ENCODE measurements at regions not wholly inside any gene's neighbourhood (a gene's known extent, or its start where the extent isn't known, plus 50 kb on each side); places are given as distances from the start of the nearest gene placed in this dataset.

GRCh38 chr13:103243495-103243894 is 177.3 kb upstream of the SLC10A2 start:
- no TSS peak for BruUV-seq (replicated peaks)
- intact Hi-C loops (cut with micrococcal nuclease; ENCODE audit: unreplicated experiment) = no loop called here
- H3K9me3 ChIP-seq (ENCODE audit: low read length) = no peaks in the 10 kb centered on the region

GRCh38 chr13:103238441-103238840 is 172.2 kb upstream of the SLC10A2 start:
- no peak overlapping the region for H3K4me2 ChIP-seq (ENCODE audit: low read length)
- H4K20me1 ChIP-seq (ENCODE audit: insufficient read depth, low read length) = no peaks in the 10 kb centered on the region
- ChIA-PET CTCF (ENCODE audit: unreplicated experiment) (no interaction called here), POLR2A (interaction anchor here (0.8 to 1.2 kb wide), 2 partner anchors 9 kb away, joined by 3 read pairs; no protein-coding TSS in a partner anchor)
- intact Hi-C loops (cut with micrococcal nuclease; ENCODE audit: unreplicated experiment) = no loop called here
- H3K4me1 ChIP-seq (ENCODE audit: insufficient read depth, low read length, poor library complexity, severe bottlenecking) = no peaks in the 10 kb centered on the region
- H3K36me3 ChIP-seq (ENCODE audit: insufficient read depth, low read length) = no peaks in the 10 kb centered on the region
- no peaks in the 10 kb centered on the region for H3K9me2 ChIP-seq (ENCODE audit: insufficient read depth, low read length)
- H3K9me3 ChIP-seq (ENCODE audit: low read length) = no peaks in the 10 kb centered on the region
- H2AFZ ChIP-seq (ENCODE audit: low read length) = no peak overlapping the region
- H3K27ac ChIP-seq (ENCODE audit: low read depth, low read length, poor library complexity, severe bottlenecking) = no peak overlapping the region
- no peaks in the 10 kb centered on the region for H3K79me2 ChIP-seq (ENCODE audit: insufficient read depth, low read depth, low read length)
- no peak overlapping the region for H3K4me3 ChIP-seq (ENCODE audit: low read depth, low read length, poor library complexity, severe bottlenecking)
- no TSS peak for BruUV-seq (replicated peaks)
- no peak for DNase-seq (ENCODE audit: low spot score)
- TF ChIP-seq EZH2phosphoT487 (IDR thresholded peaks at IDR 0.05; ENCODE audit: borderline replicate concordance, low read depth, low read length) (no peak), CTCF (conservative IDR thresholded peaks at IDR 0.05; ENCODE audit: low read length) (no peak)

More at GRCh38 chr13:103243495-103243894, 177.3 kb upstream of the SLC10A2 start:
- no peaks in the 10 kb centered on the region for H3K9me2 ChIP-seq (ENCODE audit: insufficient read depth, low read length)
- H3K36me3 ChIP-seq (ENCODE audit: insufficient read depth, low read length) = no peaks in the 10 kb centered on the region
- H4K20me1 ChIP-seq (ENCODE audit: insufficient read depth, low read length) = no peaks in the 10 kb centered on the region
- H3K79me2 ChIP-seq (ENCODE audit: insufficient read depth, low read depth, low read length) = no peaks in the 10 kb centered on the region
- CTCF ChIA-PET (ENCODE audit: unreplicated experiment) = no interaction called here
- POLR2A ChIA-PET = no interaction called here
- H3K4me1 ChIP-seq (ENCODE audit: insufficient read depth, low read length, poor library complexity, severe bottlenecking) = no peaks in the 10 kb centered on the region
- no peak overlapping the region for H3K4me3 ChIP-seq (ENCODE audit: low read depth, low read length, poor library complexity, severe bottlenecking)
- no peak for DNase-seq (ENCODE audit: low spot score)
- no peak overlapping the region for H3K27ac ChIP-seq (ENCODE audit: low read depth, low read length, poor library complexity, severe bottlenecking)
- TF ChIP-seq CTCF (conservative IDR thresholded peaks at IDR 0.05; ENCODE audit: low read length) = no peak
- no peak for TF ChIP-seq EZH2phosphoT487 (IDR thresholded peaks at IDR 0.05; ENCODE audit: borderline replicate concordance, low read depth, low read length)
- H2AFZ ChIP-seq (ENCODE audit: low read length) = no peak overlapping the region
- no peak overlapping the region for H3K4me2 ChIP-seq (ENCODE audit: low read length)

- Histone ChIP-seq H2AFZ (ENCODE audit: low read length) (no peak overlapping the region), H3K36me3 (ENCODE audit: insufficient read depth, low read length) (no peaks in the 10 kb centered on the region), H3K9me2 (ENCODE audit: insufficient read depth, low read length) (no peaks in the 10 kb centered on the region), H3K27ac (ENCODE audit: low read depth, low read length, poor library complexity, severe bottlenecking) (no peak overlapping the region), H3K4me2 (ENCODE audit: low read length) (no peak overlapping the region), H3K9me3 (ENCODE audit: low read length) (no peaks in the 10 kb centered on the region), H3K4me1 (ENCODE audit: insufficient read depth, low read length, poor library complexity, severe bottlenecking) (no peaks in the 10 kb centered on the region), H4K20me1 (ENCODE audit: insufficient read depth, low read length) (no peaks in the 10 kb centered on the region), H3K79me2 (ENCODE audit: insufficient read depth, low read depth, low read length) (no peaks in the 10 kb centered on the region), H3K4me3 (ENCODE audit: low read depth, low read length, poor library complexity, severe bottlenecking) (no peak overlapping the region)
- BruUV-seq (replicated peaks) = no TSS peak
- intact Hi-C loops (cut with micrococcal nuclease; ENCODE audit: unreplicated experiment) = no loop called here
- DNase-seq (ENCODE audit: low spot score) = no peak
- POLR2A ChIA-PET = interaction anchor here (0.7 kb wide), 1 partner anchor 28 kb away, joined by 3 read pairs; no protein-coding TSS in a partner anchor
- CTCF ChIA-PET (ENCODE audit: unreplicated experiment) = no interaction called here
- no peak for TF ChIP-seq EZH2phosphoT487 (IDR thresholded peaks at IDR 0.05; ENCODE audit: borderline replicate concordance, low read depth, low read length)
- no peak for TF ChIP-seq CTCF (conservative IDR thresholded peaks at IDR 0.05; ENCODE audit: low read length)
Measured at GRCh38 chr13:103236213-103236612, 170.0 kb upstream of the SLC10A2 start.

Data from OCI-LY7 (cell line).